Uterus (tissue), 3 donors: ENCODE measurements at regions not wholly inside any gene's neighbourhood (a gene's known extent, or its start where the extent isn't known, plus 50 kb on each side); places are given as distances from the start of the nearest gene placed in this dataset.
A peak's percentile ranks its signal among the peaks of the same experiment; 100 is the strongest.

Source experiments
- DNase-seq, 2 donors: peaks; one replicate each; pipeline ENCODE4 v3.0.0-alpha.2; 2019 to 2020
- H3K27ac ChIP-seq, 2 donors: fragments of 200-600 bp; sonication (generic); 1 replicate in 1 of 2; 2 replicates in 1 of 2; pipeline ENCODE4 v1.5.1; 2016 to 2018
- H3K27me3 ChIP-seq, 2 donors: fragments of 200-600 bp; sonication (generic); one replicate each; pipeline ENCODE4 v1.5.1; 2018 to 2019; ENCODE audit warnings: control low read depth in 1 of 2
- H3K36me3 ChIP-seq, 2 donors: fragments of 200-600 bp; sonication (generic); one replicate each; pipeline ENCODE4 v1.5.1; 2019; ENCODE audit warnings: control low read depth in 1 of 2
- H3K4me1 ChIP-seq, 2 donors: fragments of 200-600 bp; sonication (generic); one replicate each; pipeline ENCODE4 v1.5.1; 2018 to 2019; ENCODE audit warnings: control low read depth in 1 of 2
- H3K4me3 ChIP-seq, 2 donors: fragments of 200-600 bp; sonication (generic); 1 replicate in 1 of 2; 2 replicates in 1 of 2; pipeline ENCODE4 v1.5.1; 2018 to 2019; ENCODE audit warnings: mild to moderate bottlenecking in 1 of 2
- H3K9me3 ChIP-seq, 2 donors: fragments of 200-600 bp; sonication (generic); one replicate each; pipeline ENCODE4 v1.5.1; 2019; ENCODE audit warnings: control low read depth in 1 of 2
- POLR2A ChIP-seq, 2 donors: fragments of 450-650 bp; IDR thresholded peaks; one replicate each; pipeline ENCODE4 v1.6.1; 2016; ENCODE audit warnings: antibody characterized with exemption in 2 of 2, mild to moderate bottlenecking in 1 of 2, moderate library complexity in 1 of 2
- intact Hi-C: fragments of 100-400 bp; cut with DNase I; formaldehyde crosslinking; loops from one replicate; pipeline ENCODE4 v1.15.1; 2023; ENCODE audit warnings: low total_unique reads
- TF ChIP-seq, protein P1 (sequence below), 4 experiments: fragments of 200-600 bp in 2 of 4; fragments of 450-650 bp in 2 of 4; sonication (generic) in 2 of 4; IDR thresholded peaks; one replicate each; pipeline ENCODE4 v1.5.1; 2016 to 2019; ENCODE audit warnings: antibody characterized with exemption in 4 of 4, mild to moderate bottlenecking in 2 of 4, moderate library complexity in 1 of 4
- donor health status: DM: yes; HTN: yes; CAD: no.

DNA sequence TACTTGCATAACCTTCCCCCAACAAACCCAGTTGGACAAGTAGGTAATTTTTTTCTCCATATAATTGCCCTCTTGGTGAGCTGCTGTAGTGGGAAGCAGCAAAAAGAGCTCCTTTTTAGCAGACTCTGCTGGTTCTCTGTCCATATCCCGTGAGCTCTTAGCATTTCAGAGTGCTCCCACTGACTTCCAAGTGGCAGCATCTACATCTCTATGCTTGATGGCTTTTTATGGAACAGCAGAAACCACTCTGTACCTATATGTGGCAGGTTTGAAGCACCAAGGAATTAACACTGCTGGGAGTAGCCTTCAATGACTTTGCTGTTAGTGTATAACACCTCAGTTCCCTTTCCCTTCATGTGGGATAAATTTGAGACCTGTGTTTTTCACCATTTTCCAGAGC lies 168.4 kb upstream of the NHS start:
- no peak overlapping the region for H3K27ac ChIP-seq
- no peaks in the 10 kb centered on the region for H3K9me3 ChIP-seq
- H3K36me3 ChIP-seq: no peaks in the 10 kb centered on the region
- intact Hi-C loops: no loop called here
- TF ChIP-seq POLR2A (IDR thresholded peaks at IDR 0.05): no peak
- TF ChIP-seq, protein P1, sequence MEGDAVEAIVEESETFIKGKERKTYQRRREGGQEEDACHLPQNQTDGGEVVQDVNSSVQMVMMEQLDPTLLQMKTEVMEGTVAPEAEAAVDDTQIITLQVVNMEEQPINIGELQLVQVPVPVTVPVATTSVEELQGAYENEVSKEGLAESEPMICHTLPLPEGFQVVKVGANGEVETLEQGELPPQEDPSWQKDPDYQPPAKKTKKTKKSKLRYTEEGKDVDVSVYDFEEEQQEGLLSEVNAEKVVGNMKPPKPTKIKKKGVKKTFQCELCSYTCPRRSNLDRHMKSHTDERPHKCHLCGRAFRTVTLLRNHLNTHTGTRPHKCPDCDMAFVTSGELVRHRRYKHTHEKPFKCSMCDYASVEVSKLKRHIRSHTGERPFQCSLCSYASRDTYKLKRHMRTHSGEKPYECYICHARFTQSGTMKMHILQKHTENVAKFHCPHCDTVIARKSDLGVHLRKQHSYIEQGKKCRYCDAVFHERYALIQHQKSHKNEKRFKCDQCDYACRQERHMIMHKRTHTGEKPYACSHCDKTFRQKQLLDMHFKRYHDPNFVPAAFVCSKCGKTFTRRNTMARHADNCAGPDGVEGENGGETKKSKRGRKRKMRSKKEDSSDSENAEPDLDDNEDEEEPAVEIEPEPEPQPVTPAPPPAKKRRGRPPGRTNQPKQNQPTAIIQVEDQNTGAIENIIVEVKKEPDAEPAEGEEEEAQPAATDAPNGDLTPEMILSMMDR (IDR thresholded peaks at IDR 0.05): no peak
- H3K4me3 ChIP-seq: no peak overlapping the region
- no peaks in the 10 kb centered on the region for H3K4me1 ChIP-seq
- H3K27me3 ChIP-seq: no peaks in the 10 kb centered on the region
- no peak for DNase-seq

DNA sequence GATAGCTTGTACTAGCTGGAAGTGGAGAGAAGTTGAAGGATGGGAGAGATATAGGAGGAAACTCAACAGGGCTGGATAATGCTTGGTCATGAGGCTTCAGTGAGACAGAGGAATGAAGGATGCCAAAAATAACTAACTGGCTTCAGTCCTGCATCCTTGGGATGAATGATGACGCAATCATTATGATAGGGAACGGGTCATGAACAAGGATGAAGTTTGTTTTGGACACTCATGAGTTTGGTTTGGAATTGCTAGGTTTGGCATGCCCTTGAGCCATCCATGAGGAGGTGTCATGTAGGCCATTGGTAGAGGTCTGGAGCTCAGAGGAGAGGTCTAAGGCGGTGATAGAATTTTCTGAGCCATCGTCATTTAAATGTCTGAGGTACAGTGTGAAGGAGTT lies 160.0 kb upstream of the NHS start:
- Histone ChIP-seq H3K9me3 (no peaks in the 10 kb centered on the region), H3K36me3 (no peaks in the 10 kb centered on the region), H3K27ac (no peak overlapping the region), H3K4me1 (no peaks in the 10 kb centered on the region), H3K4me3 (no peak overlapping the region), H3K27me3 (no peaks in the 10 kb centered on the region)
- intact Hi-C loops: no loop called here
- no peak for TF ChIP-seq POLR2A (IDR thresholded peaks at IDR 0.05)
- TF ChIP-seq, protein P1 (IDR thresholded peaks at IDR 0.05): no peak
- DNase-seq: no peak

DNA sequence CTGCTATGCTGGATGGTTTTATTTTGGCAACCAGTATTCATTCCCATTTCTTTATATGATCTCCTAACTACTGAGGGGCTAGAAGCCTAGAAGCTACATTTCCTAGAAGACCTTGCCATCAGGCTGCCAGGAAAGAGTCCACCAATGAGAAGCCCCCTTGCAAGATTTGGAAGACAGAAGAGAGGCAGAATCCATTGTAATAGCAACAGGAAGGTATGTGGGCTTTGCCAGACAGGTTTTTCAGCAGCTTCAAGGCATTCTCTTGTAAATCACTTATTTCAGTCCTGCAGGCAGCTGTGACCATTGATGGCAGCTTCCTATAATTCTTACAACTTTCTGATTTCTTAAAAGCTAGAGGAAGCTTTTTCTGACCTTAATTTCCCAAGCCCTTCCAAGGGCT lies 148.3 kb upstream of the NHS start:
- Histone ChIP-seq H3K4me3 (no peak overlapping the region), H3K27me3 (no peaks in the 10 kb centered on the region), H3K9me3 (no peaks in the 10 kb centered on the region), H3K27ac (no peak overlapping the region), H3K36me3 (no peaks in the 10 kb centered on the region), H3K4me1 (no peaks in the 10 kb centered on the region)
- intact Hi-C loops: no loop called here
- no peak for TF ChIP-seq POLR2A (IDR thresholded peaks at IDR 0.05)
- TF ChIP-seq, protein P1 (IDR thresholded peaks at IDR 0.05): no peak
- no peak for DNase-seq

DNA sequence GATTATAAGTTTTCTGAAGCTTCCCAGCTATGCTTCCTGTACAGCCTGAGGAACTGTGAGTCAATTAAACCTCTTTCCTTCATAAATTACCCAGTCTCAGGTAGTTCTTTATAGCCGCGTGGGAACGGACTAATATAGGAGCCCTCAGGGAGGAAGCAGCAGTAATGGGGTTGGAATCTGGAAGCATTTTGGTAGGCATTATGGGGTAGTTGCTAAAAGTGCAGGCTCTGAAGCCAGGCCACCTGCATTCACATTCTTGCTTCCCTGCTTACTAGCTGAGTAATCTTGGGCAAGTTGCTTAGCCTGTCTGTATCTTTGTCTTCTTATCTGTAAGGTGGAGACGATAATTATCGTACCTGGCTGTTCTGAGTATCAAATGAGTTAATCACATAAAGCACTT lies 137.9 kb upstream of the NHS start:
- TF ChIP-seq POLR2A (IDR thresholded peaks at IDR 0.05): no peak
- TF ChIP-seq, protein P1 (IDR thresholded peaks at IDR 0.05): no peak
- no peak for DNase-seq
- Histone ChIP-seq H3K27ac (no peak overlapping the region), H3K27me3 (no peaks in the 10 kb centered on the region), H3K4me3 (no peak overlapping the region), H3K4me1 (no peaks in the 10 kb centered on the region), H3K36me3 (no peaks in the 10 kb centered on the region), H3K9me3 (no peaks in the 10 kb centered on the region)
- intact Hi-C loops: no loop called here

DNA sequence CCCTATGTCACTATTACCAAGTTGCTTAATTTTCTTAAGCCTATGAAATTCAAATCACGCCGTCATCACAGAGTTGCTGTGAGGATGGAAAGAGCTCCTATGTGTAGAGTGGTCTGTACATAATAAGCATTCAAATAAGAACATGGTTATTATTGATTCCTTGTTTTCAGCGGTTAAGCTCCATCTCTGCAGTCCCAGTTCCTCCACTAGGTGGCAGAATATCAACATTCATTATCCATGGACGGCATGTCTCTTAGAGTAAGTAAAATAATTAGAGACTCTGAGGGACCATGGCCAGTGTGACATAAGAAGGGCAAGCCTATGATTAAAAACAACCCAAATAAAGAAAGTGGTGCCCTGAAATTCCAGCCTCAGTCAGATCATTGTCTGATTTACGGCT lies 132.5 kb upstream of the NHS start:
- DNase-seq: peak in 1 of 2 donors; percentile 38
- H3K4me1 ChIP-seq: no peaks in the 10 kb centered on the region

More for the DNA sequence above, 132.5 kb upstream of the NHS start:
- H3K4me3 ChIP-seq: no peak overlapping the region
- H3K27ac ChIP-seq: no peak overlapping the region
- no peaks in the 10 kb centered on the region for H3K27me3 ChIP-seq
- no peak for TF ChIP-seq POLR2A (IDR thresholded peaks at IDR 0.05)
- TF ChIP-seq, protein P1 (IDR thresholded peaks at IDR 0.05): peak; percentile 61 to 72 (median 65)
- H3K36me3 ChIP-seq: no peaks in the 10 kb centered on the region
- intact Hi-C loops: no loop called here
- H3K9me3 ChIP-seq: no peaks in the 10 kb centered on the region
